Dermis microvascular lymphatic vessel endothelial cell (primary cell): ENCODE measurements at regions not wholly inside any gene's neighbourhood (a gene's known extent, or its start where the extent isn't known, plus 50 kb on each side); places are given as distances from the start of the nearest gene placed in this dataset.
"Not testable (repeated sequence)": the region's sequence is repeated elsewhere in the genome, so short reads cannot be mapped to it uniquely, and the experiment has no call there.

Source experiments
- DNase-seq, 2 donors: peaks; one replicate each; pipeline versions ENCODE4 v3.0.0 to v3.0.0-alpha.2; 2010; ENCODE audit warnings: low read depth in 2 of 2

DNA sequence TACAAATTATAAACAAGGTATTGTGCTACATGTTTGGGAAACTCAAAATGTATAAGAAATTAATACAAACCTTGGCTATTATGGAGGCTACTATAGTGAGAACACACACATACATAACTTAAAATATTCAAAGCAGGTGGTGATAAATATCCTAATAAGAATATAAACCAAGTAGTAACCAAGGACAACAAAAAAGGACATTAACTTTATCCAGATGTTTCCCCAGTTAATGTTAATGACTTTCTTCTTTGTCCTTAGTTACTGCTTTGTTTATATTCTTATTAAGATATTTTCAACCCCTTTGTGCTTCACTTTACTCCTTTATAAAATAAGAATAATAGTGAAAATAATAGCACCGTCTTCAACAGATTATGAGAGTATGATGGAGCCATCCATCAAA lies 241.6 kb downstream of the CALCRL start:
- DNase-seq: peak in 1 of 2 donors; percentile 36

DNA sequence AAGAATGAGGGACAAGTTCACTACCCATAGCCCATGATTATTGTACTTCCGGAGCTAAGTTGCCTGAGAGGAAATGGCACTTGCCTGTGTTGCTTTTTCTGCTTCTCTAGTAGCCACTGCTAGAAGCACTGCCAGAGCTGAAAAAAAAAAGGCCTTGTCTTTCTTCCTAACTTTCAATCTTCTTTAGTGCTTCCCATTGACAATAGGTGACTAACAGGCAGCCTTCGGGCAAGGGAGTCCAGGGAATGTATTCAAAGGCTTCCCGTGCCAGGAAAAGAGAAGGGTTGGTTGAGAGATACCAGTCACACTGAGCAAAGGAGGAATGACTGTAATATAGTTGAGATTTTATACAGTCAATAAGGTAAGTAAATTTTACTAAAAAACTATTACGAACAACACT lies 242.0 kb downstream of the CALCRL start:
- DNase-seq: peak; percentile 23 to 84

DNA sequence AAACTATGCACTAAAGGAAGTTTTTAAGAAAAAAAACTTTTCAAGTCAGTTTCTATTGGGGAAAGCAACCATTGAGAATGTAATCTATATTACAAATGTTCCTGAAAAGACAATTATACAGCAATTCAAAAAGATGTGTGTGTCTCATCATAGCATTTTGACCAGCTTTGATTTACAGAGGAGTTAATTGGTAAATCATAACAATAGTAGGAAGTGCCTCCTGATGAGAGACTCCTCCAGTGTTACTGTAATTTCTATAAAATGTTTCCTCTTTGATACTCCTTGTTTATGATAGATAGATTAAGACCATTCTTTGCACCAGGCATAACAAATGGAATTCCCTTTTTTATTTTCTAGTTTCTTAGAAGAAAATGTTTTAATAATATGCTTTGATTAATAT lies 249.9 kb downstream of the CALCRL start:
- DNase-seq: peak in 1 of 2 donors; percentile 43

DNA sequence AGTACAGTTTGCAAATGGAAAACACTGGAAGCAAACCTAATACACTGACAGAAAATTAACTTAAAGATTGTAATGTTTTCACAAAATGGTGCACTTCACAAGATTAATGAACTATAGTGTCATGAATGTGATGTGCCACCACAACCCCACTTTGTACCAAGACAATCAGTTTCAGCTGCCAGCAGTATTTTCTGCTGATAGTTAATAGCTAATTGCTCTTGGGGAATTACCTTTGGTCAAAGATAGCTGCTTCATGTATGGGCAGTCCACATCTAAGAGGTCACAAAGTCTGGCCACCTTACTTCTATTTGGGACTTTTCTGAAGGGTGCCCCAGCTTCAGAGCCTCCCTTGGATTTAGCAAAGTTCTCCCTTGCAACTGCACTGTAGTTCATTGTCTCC lies 254.0 kb downstream of the CALCRL start:
- DNase-seq: no peak

- DNase-seq: no peak
Observed at GRCh38 chr2:187188783-187189631, 259.0 kb downstream of the CALCRL start.

- peak; percentile 74 to 91 for DNase-seq
Observed at GRCh38 chr2:187187519-187187918, 260.5 kb downstream of the CALCRL start.

DNA sequence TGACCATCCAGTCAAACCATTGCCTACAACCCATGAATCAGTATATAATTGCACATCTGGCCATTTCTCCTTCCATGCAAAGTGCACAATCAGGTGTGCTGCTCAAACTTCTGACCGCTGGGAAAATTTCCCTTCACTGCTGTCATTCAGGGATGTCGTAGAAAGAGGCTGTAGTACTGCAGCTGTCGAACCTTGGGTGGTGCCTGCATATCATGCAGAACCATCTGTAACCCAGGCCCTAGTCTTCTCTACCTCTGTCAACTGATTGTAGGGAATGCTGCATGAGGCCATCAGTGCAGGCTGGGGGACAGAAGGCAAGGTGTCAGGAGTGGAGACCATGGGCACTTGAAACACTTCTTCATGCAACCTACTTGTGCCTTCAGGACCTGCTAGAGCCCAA lies 267.5 kb downstream of the CALCRL start:
- no peak for DNase-seq

- not testable (repeated sequence) for DNase-seq
Observed at GRCh38 chr2:187178876-187179275, 269.2 kb downstream of the CALCRL start.

GRCh38 chr2:187177253-187177652 lies 270.8 kb downstream of the CALCRL start:
- DNase-seq: no peak

GRCh38 chr2:187174582-187174981 lies 273.5 kb downstream of the CALCRL start:
- DNase-seq: peak in 1 of 2 donors; percentile 19

DNA sequence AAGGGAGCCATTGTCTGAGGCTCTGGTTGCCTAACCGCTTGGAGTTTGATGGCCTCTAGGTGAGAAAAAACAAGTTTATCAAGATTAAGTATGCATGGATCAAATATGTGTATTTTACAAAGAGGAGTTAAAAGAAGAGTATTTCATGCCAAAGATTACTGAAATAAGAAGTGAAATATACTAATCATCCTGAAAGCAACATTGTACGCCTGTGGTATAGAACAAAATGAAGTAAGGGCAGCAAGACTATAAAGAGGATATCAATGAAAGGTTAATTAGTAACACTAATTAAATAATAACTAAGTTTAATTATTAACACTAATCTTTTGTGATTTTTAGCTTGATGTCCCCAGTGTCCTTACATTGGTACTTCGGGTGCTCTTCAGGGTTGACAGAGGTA lies 276.7 kb downstream of the CALCRL start:
- DNase-seq: no peak

DNA sequence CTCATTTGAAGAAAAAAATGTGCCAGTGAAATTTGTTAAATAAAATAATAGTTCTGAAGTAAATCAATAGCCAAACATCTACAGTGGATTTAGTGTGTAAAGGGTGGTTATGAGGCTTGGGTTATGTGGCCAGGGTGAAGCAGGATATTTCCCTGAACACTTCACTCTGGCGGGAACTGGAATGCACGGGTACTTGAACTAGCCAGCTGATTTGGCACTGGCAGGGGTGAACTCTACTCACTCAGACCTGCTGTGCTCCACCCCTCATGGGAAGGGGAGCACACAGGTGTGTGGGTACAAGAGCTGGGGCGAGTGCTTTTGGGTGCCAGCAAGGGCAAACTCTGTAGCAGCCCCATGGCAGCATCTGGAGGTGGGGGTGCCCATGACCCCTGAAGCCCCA lies 278.2 kb downstream of the CALCRL start:
- no peak for DNase-seq

DNA sequence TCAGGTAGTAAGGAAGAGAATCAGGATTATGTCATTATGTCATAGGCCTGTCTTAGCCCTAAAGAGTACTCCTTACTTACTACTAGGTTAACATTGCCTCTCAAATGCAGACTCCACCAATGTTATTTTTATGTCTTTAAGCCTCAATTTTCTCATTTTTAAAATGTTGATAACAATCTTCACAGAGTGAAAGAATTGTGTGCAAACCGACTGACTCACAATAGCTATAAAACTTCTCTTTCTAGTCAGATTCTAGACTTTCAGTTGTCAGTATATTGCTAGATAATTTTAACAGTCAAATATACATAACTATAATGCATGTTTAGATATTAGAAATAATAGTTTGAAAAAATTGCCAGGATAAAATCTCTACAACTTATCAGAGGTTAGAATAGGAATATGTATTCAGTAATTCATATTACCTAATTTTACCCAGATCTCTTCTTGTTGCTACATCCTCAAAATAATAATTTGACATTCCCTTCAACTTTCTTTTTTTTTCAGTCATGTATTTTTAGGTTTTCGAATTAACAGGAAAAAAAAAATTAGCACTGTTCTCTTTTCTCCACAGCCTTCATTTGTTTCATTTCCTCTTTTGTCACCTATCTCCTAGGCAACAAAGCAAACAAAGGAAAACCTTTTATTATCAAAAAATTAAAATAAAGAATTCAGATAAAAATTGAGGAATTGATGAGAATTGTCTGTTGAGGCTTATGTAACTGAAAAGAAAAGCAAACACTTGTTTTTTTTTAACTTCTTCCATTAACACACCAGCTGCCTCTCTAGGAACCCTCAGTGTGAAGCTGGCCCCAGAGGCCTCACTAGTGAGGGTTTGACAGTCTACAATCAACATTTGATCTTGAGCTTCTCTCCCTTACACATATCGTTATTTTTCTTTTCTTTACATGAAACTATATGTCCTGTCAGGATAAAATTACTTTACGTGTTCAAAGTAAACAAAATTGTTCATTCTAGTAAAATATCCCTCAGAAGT lies 279.0 kb downstream of the CALCRL start:
- peak; percentile 69 to 81 for DNase-seq

DNA sequence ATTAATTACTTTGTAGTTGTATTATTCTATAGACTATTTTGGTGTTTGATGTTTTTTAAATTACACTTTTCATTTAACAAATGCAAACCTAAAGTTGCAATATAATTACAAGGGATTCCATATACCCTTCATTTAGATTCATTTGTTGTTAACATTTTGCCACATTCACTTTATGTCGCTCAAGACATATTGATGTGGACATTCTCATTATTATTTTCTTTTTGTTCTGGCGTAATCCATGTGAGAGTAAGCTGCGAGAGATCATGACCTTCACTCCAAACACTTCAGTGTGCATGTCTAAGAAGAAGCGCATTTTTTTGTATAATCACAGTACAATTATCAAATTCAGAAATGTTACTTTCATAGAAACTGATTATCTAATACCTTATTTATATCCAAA lies 280.6 kb downstream of the CALCRL start:
- DNase-seq: no peak

DNA sequence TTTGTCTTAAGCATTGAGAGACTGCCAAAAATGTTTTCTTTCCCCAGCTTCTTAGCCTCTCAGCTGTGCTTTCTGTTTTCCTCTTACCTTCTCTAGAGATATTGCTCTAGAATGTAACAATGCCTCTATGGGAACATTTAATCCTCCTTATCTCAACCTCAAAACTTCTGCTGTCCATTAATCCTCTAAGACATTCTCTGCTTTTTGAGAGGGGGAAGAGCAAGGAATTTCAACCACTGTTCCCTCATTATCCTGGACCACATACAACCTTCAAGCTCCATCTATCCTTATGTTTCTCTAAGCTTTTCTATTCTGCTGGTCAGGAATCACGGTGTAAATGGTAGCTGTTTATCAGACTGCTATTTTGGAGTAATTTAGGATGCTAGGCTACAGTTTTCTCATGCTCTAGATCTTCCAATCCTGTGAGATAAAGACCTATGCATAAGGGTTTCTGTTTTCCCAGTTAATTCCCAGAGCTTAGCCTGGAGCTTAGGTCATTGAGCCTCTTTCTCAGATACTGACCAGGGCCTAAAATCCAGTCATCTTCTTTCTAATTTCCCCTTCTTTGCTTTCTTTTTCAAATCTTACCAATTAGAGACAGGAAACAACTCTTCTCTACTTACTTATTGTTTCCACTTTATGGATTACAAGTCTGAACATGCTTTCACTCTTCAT lies 282.0 kb downstream of the CALCRL start:
- DNase-seq: no peak

DNA sequence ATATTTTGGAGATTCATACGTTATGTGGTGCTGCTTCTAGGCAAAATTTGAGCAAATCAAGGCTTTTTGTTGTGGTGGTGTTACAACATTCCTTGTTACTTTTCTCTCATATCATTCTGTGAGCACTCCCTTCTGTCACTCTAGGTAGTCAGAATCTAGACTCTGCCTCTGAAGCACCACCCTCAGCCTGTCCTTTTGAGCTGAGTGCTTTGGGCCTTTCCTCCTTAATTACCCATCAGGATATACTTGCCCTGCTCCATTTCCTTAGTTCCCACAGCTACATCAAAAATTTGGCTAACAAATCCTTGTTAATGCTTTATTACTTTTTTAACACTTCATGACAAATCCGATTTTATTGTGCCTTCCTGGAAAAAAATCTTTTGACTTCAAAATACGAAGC lies 289.6 kb downstream of the CALCRL start:
- no peak for DNase-seq

DNA sequence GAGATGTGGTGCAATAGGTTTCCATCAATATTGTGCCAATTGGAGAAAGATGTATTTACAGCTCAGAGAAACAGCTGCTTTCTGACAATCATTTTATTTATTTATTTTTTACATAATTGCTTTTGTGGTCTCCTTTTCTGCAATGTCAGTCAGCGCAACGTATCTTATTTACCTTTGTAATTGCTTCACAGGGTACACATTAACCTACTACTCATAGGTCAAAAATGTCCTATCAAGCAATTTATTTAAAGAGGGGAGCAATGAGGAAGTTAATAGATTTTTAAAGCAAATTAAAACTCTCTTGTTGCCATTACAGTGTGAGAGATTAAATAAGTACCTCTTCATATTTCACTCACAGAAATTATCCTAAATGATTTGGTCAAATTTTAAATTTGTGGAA lies 291.0 kb downstream of the CALCRL start:
- DNase-seq: no peak

- DNase-seq: no peak
Observed at GRCh38 chr2:187155476-187155875, 292.6 kb downstream of the CALCRL start.

GRCh38 chr2:187150670-187151069 lies 297.4 kb downstream of the CALCRL start:
- peak in 1 of 2 donors; percentile 28 for DNase-seq

DNA sequence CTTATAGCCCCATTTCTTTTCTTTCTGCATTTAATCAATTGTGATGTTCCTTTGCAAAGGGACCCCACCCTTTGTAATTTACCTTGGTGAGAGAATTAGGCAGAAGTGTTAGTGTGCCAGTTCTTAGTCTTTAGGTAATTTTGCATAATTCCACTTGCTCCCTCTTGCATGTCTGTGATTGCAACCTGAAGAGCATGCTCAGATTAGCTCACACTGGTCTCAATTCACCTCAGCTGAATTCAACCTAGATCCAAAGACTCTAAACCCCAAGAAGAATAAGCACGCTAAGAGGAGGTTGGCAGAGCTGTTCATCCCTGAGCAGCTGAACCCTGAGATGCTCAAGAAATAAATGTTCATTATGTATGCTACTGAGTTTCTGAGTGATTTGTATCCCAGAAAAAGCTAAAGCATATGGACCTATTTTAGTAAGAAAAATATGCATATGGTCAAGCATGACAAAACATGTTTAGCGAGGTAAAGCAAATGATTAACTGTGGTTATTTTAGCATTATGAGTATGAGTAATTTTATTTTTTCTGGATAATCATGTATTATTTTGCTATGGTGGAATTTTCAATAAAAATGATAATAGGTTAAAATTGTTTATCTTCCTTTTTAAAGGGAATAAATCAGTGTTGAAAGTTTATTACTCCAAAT lies 299.2 kb upstream of the ZSWIM2 start:
- DNase-seq: no peak

- DNase-seq: no peak
Observed at GRCh38 chr2:187143537-187143936, 294.6 kb upstream of the ZSWIM2 start.
